Thoracic aorta (tissue), 2 donors: ENCODE measurements at regions not wholly inside any gene's neighbourhood (a gene's known extent, or its start where the extent isn't known, plus 50 kb on each side); places are given as distances from the start of the nearest gene placed in this dataset.
A peak's percentile ranks its signal among the peaks of the same experiment; 100 is the strongest.

ENCODE experiments used
- ATAC-seq: fragments of 150-250 bp; one replicate; pipeline ENCODE4 v1.8.0; 2017; ENCODE audit warnings: low read depth; ENCODE audit not compliant: insufficient number of reproducible peaks, low FRiP score
- DNase-seq: peaks from one replicate; pipeline ENCODE4 v3.0.0-alpha.2; 2020; ENCODE audit warnings: low spot score
- H3K27ac ChIP-seq, 2 donors: fragments of 200-600 bp; sonication (generic); 1 replicate in 1 of 2; 2 replicates in 1 of 2; pipeline ENCODE4 v1.5.1; 2016; ENCODE audit warnings: mild to moderate bottlenecking in 2 of 2, moderate library complexity in 2 of 2
- H3K27me3 ChIP-seq: fragments of 200-600 bp; sonication (generic); replicated peaks from 2 replicates; pipeline ENCODE4 v1.6.0; 2016; ENCODE audit warnings: mild to moderate bottlenecking; ENCODE audit not compliant: insufficient read depth
- H3K36me3 ChIP-seq: fragments of 200-600 bp; sonication (generic); one replicate; pipeline ENCODE4 v1.5.1; 2016
- H3K4me1 ChIP-seq, 2 donors: fragments of 200-600 bp; sonication (generic); 1 replicate in 1 of 2; 2 replicates in 1 of 2; pipeline versions ENCODE4 v1.5.1 to v1.6.0; 2016; ENCODE audit warnings: low read depth in 2 of 2, mild to moderate bottlenecking in 1 of 2; ENCODE audit not compliant: control insufficient read depth in 1 of 2
- H3K4me3 ChIP-seq: fragments of 200-600 bp; sonication (generic); 2 replicates; pipeline ENCODE4 v1.5.1; 2016; ENCODE audit warnings: mild to moderate bottlenecking
- H3K9me3 ChIP-seq: fragments of 200-600 bp; sonication (generic); 2 replicates; pipeline ENCODE4 v1.5.1; 2016
- TF ChIP-seq, protein P1 (sequence below): fragments of 200-600 bp; sonication (generic); IDR thresholded peaks from one replicate; pipeline ENCODE4 v1.5.1; 2019; ENCODE audit warnings: antibody characterized with exemption

DNA sequence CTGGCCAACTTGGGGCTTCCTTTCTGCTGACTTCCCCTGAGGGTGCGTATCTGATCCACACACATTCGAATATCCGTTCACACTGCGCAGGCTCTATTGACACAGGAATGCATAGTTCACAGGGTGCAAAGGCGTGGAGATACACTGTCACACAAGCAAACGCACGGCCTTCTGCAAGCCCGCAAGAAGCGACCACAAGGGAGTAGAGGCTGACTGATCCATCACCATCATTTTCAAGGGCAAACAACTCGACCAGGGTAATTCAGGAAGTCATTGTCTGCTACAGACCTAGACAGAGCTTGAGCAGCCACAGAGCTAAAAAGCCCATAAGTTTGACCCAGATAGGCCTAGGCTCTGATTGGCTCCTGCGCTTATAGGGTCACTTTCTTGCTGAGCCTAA, 392.3 kb downstream of the MN1 start:
- ATAC-seq: no peak
- Histone ChIP-seq H3K4me3 (no peak overlapping the region), H3K9me3 (no peaks in the 10 kb centered on the region), H3K36me3 (no peaks in the 10 kb centered on the region), H3K27ac (no peak overlapping the region), H3K27me3 (no peaks in the 10 kb centered on the region), H3K4me1 (peaks cover 0 to 8% of the 10 kb centered on the region in 2 donors)
- TF ChIP-seq, protein P1, sequence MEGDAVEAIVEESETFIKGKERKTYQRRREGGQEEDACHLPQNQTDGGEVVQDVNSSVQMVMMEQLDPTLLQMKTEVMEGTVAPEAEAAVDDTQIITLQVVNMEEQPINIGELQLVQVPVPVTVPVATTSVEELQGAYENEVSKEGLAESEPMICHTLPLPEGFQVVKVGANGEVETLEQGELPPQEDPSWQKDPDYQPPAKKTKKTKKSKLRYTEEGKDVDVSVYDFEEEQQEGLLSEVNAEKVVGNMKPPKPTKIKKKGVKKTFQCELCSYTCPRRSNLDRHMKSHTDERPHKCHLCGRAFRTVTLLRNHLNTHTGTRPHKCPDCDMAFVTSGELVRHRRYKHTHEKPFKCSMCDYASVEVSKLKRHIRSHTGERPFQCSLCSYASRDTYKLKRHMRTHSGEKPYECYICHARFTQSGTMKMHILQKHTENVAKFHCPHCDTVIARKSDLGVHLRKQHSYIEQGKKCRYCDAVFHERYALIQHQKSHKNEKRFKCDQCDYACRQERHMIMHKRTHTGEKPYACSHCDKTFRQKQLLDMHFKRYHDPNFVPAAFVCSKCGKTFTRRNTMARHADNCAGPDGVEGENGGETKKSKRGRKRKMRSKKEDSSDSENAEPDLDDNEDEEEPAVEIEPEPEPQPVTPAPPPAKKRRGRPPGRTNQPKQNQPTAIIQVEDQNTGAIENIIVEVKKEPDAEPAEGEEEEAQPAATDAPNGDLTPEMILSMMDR: no peak
- DNase-seq: no peak

DNA sequence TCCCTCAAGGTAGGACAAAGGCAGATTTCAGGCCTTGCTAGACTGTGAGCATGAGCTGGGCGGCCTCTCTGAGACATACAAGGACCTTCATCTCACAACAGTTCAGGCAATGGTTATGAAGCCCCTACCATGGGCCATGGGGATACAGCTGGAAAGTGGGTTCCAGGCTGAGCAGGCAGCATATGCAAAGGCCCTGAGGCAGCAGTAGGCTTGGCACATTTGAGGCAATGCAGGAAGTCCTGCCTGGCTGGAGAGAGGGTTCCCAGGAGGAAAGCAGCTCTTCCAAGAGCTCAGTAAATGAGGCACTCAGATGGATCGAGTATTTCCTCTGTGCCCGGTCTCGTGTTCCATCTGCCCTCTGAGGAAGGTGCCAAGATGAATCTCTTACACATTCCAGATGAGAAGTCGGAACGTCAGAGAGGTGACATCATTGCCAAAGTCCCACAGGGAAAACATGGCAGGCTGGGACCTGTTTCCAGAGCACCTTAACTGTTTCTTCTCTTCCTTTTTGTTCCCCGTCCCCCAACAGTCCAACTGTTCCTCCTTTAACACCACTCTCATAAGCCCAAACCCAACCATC, 388.6 kb downstream of the MN1 start:
- DNase-seq (no peak), ATAC-seq (no peak)
- Histone ChIP-seq H3K4me3 (no peak overlapping the region), H3K9me3 (no peaks in the 10 kb centered on the region), H3K4me1 (peaks cover 0 to 14% of the 10 kb centered on the region in 2 donors), H3K27me3 (no peaks in the 10 kb centered on the region), H3K27ac (no peak overlapping the region), H3K36me3 (no peaks in the 10 kb centered on the region)
- TF ChIP-seq, protein P1: no peak

GRCh38 chr22:27413702-27414101, 387.9 kb downstream of the MN1 start:
- H3K36me3 ChIP-seq: no peaks in the 10 kb centered on the region
- peaks cover 0 to 14% of the 10 kb centered on the region in 2 donors for H3K4me1 ChIP-seq
- no peak overlapping the region for H3K4me3 ChIP-seq
- no peak overlapping the region for H3K27ac ChIP-seq
- TF ChIP-seq, protein P1: no peak
- no peak for DNase-seq
- H3K9me3 ChIP-seq: no peaks in the 10 kb centered on the region
- no peak for ATAC-seq
- H3K27me3 ChIP-seq: no peaks in the 10 kb centered on the region

DNA sequence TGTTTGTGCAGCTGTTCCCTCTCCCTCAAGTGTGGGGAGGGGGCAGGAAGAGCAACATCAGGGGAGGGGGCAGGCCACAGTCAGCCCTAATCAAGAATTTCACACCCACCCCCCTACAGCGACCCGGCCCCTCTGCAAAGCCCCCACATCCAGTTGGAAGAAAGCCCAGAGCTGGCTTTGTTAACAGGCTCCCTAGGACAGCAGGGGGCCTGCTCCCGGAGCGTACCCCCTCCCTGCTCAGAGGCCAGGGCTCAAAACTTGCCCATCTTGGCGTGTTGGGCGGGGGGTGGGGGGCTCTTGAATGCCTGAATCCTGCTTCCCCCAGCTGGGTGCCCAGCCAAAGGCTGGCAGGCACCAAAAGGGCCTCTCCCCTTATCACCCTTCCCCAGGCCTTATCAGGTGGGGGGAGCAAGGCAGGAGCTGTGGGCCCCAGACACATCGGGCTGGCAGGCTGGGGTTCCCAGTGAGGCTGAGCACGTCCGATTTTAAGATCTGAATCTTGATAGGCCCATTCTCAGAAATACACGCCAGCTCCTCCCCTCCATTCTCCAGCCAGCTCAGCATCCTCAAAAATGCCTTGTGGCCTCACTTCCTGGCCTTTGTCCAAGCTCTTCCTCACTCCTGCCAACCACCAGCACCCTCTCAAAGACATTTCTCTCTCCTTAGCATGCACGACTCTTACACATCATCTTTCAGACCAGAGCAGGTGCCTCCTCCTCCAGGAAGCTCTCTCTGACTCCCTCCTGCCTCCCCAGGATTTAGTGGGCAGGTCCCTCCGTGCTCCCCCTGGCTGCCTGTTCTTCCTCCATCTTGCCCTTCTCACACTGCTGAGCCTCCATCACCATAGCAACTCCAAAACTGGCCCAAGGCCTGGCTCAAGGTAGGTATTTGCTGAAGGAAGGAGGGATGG, 384.8 kb downstream of the MN1 start:
- H3K36me3 ChIP-seq: no peaks in the 10 kb centered on the region
- peaks cover 14 to 33% of the 10 kb centered on the region in 2 donors for H3K4me1 ChIP-seq
- TF ChIP-seq, protein P1: no peak
- no peak overlapping the region for H3K4me3 ChIP-seq
- H3K27ac ChIP-seq: no peak overlapping the region
- DNase-seq: no peak
- peak; percentile 3 for ATAC-seq
- no peaks in the 10 kb centered on the region for H3K9me3 ChIP-seq
- H3K27me3 ChIP-seq: no peaks in the 10 kb centered on the region

DNA sequence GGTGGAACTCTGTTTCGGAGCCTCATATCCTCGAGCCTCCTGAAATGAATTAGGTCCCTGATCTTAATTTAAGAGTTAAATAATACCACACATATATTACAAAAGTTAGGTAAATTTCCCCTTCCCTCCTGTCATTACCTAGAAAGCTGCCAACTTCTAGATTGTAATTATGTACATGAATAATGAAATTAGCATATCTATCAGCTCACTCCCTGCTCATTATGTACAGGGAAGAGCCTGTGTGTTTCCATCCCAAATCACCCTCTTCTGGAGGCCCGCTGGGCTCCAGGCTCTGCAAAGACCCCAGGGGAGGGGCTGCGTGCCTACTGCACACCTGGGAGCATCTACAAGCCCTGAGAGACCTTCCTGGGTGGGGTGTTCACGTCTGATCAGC, 384.1 kb downstream of the MN1 start:
- DNase-seq: no peak
- ATAC-seq: no peak

More for the DNA sequence above, 384.1 kb downstream of the MN1 start:
- H3K27me3 ChIP-seq: no peaks in the 10 kb centered on the region
- no peak overlapping the region for H3K4me3 ChIP-seq
- H3K9me3 ChIP-seq: no peaks in the 10 kb centered on the region
- no peak overlapping the region for H3K27ac ChIP-seq
- no peaks in the 10 kb centered on the region for H3K36me3 ChIP-seq
- TF ChIP-seq, protein P1: no peak
- H3K4me1 ChIP-seq: peaks cover 14 to 35% of the 10 kb centered on the region in 2 donors
